Upper lobe of left lung (tissue), 6 donors: ENCODE measurements at regions not wholly inside any gene's neighbourhood (a gene's known extent, or its start where the extent isn't known, plus 50 kb on each side); places are given as distances from the start of the nearest gene placed in this dataset.

Experiments used
- ATAC-seq, 2 donors: fragments of 200-7000 bp; cut with Tn5 transposase; one replicate each; pipeline ENCODE4 v1.9.1; 2022; ENCODE audit warnings: mild to moderate bottlenecking in 2 of 2, moderate library complexity in 2 of 2; ENCODE audit not compliant: low FRiP score in 2 of 2
- DNase-seq, 2 donors: peaks; one replicate each; pipeline ENCODE4 v3.0.0-alpha.2; 2019 to 2020
- H3K27ac ChIP-seq, 4 donors: fragments of 200-600 bp; sonication (generic); one replicate each; pipeline ENCODE4 v1.5.1; 2016 to 2019
- H3K27me3 ChIP-seq, 4 donors: fragments of 200-600 bp; sonication (generic); one replicate each; pipeline ENCODE4 v1.5.1; 2017 to 2019
- H3K36me3 ChIP-seq, 4 donors: fragments of 200-600 bp; sonication (generic); one replicate each; pipeline ENCODE4 v1.5.1; 2016 to 2019
- H3K4me1 ChIP-seq, 4 donors: fragments of 200-600 bp; sonication (generic); one replicate each; pipeline ENCODE4 v1.5.1; 2018 to 2019
- H3K4me3 ChIP-seq, 4 donors: fragments of 200-600 bp; sonication (generic); one replicate each; pipeline ENCODE4 v1.5.1; 2017 to 2019; ENCODE audit warnings: mild to moderate bottlenecking in 2 of 4, moderate library complexity in 1 of 4
- H3K9me3 ChIP-seq, 4 donors: fragments of 200-600 bp; sonication (generic); one replicate each; pipeline ENCODE4 v1.5.1; 2018 to 2019
- CTCF ChIP-seq, 6 experiments: fragments of 450-650 bp in 4 of 6; fragments of 200-600 bp in 2 of 6; sonication (generic) in 2 of 6; IDR thresholded peaks; one replicate each; pipeline ENCODE4 v1.5.1; 2016 to 2019; ENCODE audit warnings: antibody characterized with exemption in 6 of 6
- EP300 ChIP-seq, 4 donors: sonication (generic); formaldehyde crosslinking; IDR thresholded peaks; one replicate each; pipeline ENCODE4 v1.5.1; 2017; ENCODE audit warnings: antibody characterized with exemption in 4 of 4, control low read depth in 2 of 4
- POLR2A ChIP-seq, 4 donors: fragments of 450-650 bp; IDR thresholded peaks; one replicate each; pipeline ENCODE4 v1.5.1; 2016 to 2017; ENCODE audit warnings: antibody characterized with exemption in 4 of 4, mild to moderate bottlenecking in 2 of 4
- POLR2AphosphoS5 ChIP-seq, 2 donors: sonication (generic); formaldehyde crosslinking; IDR thresholded peaks; one replicate each; pipeline ENCODE4 v1.5.1; 2017; ENCODE audit warnings: antibody characterized with exemption in 2 of 2
- WGBS, 2 donors: methylation state at CpG; one replicate each; pipeline ENCODE4 v1.1.5; 2017 to 2018; 5-methylcytosine and 5-hydroxymethylcytosine counted together
- donor health status: DM: no; HTN: no; CAD: no; lungs with moderate emphysema.
- donor health status: DM: no; HTN: yes; CAD: no; lungs with severe emphysema.

GRCh38 chr2:188077757-188078156, 213.9 kb upstream of the GULP1 start:
- Histone ChIP-seq H3K36me3 (no peaks in the 10 kb centered on the region), H3K9me3 (peaks cover 0 to 3% (median under 1%) of the 10 kb centered on the region in 4 donors), H3K4me1 (no peaks in the 10 kb centered on the region), H3K27me3 (no peaks in the 10 kb centered on the region), H3K27ac (no peak overlapping the region), H3K4me3 (no peak overlapping the region)
- ATAC-seq (no peak), DNase-seq (no peak)
- TF ChIP-seq EP300 (IDR thresholded peaks at IDR 0.05): no peak
- no peak for TF ChIP-seq POLR2AphosphoS5 (IDR thresholded peaks at IDR 0.05)
- TF ChIP-seq CTCF (IDR thresholded peaks at IDR 0.05): no peak
- TF ChIP-seq POLR2A (IDR thresholded peaks at IDR 0.05): no peak

- Histone ChIP-seq H3K27me3 (no peaks in the 10 kb centered on the region), H3K4me1 (no peaks in the 10 kb centered on the region), H3K27ac (no peak overlapping the region), H3K4me3 (no peak overlapping the region), H3K36me3 (no peaks in the 10 kb centered on the region), H3K9me3 (peaks cover 0 to 3% (median 0%) of the 10 kb centered on the region in 4 donors)
- TF ChIP-seq POLR2AphosphoS5 (IDR thresholded peaks at IDR 0.05): no peak
- no peak for TF ChIP-seq EP300 (IDR thresholded peaks at IDR 0.05)
- no peak for TF ChIP-seq CTCF (IDR thresholded peaks at IDR 0.05)
- no peak for TF ChIP-seq POLR2A (IDR thresholded peaks at IDR 0.05)
- ATAC-seq (no peak), DNase-seq (no peak)
- 62 to 95% methylated on average over 4 of the region's 4 CpGs for WGBS, 2 donors
Measured at GRCh38 chr2:188078534-188078933, 213.1 kb upstream of the GULP1 start.

- TF ChIP-seq EP300 (IDR thresholded peaks at IDR 0.05) (no peak), CTCF (IDR thresholded peaks at IDR 0.05) (no peak), POLR2AphosphoS5 (IDR thresholded peaks at IDR 0.05) (no peak)
- no peaks in the 10 kb centered on the region for H3K27me3 ChIP-seq
- no peak for DNase-seq
- ATAC-seq: no peak
- no peaks in the 10 kb centered on the region for H3K9me3 ChIP-seq
- no peak overlapping the region for H3K4me3 ChIP-seq
- WGBS, 2 donors: 44 to 50% methylated on average over 1 of the region's 1 CpG
- no peaks in the 10 kb centered on the region for H3K4me1 ChIP-seq
- H3K27ac ChIP-seq: no peak overlapping the region
- H3K36me3 ChIP-seq: no peaks in the 10 kb centered on the region
Measured at GRCh38 chr2:188079196-188079595, 212.5 kb upstream of the GULP1 start.

GRCh38 chr2:188085421-188085820, 206.3 kb upstream of the GULP1 start:
- H3K4me1 ChIP-seq: no peaks in the 10 kb centered on the region
- no peaks in the 10 kb centered on the region for H3K36me3 ChIP-seq
- TF ChIP-seq POLR2AphosphoS5 (IDR thresholded peaks at IDR 0.05) (no peak), POLR2A (IDR thresholded peaks at IDR 0.05) (no peak), EP300 (IDR thresholded peaks at IDR 0.05) (no peak), CTCF (IDR thresholded peaks at IDR 0.05) (no peak)
- DNase-seq (no peak), ATAC-seq (no peak)
- no peaks in the 10 kb centered on the region for H3K9me3 ChIP-seq
- H3K27ac ChIP-seq: no peak overlapping the region
- H3K27me3 ChIP-seq: no peaks in the 10 kb centered on the region
- no peak overlapping the region for H3K4me3 ChIP-seq
- WGBS, 2 donors: 66 to 68% methylated on average over 4 of the region's 4 CpGs

- no peak overlapping the region for H3K4me3 ChIP-seq
- H3K9me3 ChIP-seq: no peaks in the 10 kb centered on the region
- ATAC-seq: no peak
- no peak for DNase-seq
- no peaks in the 10 kb centered on the region for H3K4me1 ChIP-seq
- H3K36me3 ChIP-seq: no peaks in the 10 kb centered on the region
- no peaks in the 10 kb centered on the region for H3K27me3 ChIP-seq
- TF ChIP-seq POLR2AphosphoS5 (IDR thresholded peaks at IDR 0.05): no peak
- TF ChIP-seq EP300 (IDR thresholded peaks at IDR 0.05): no peak
- TF ChIP-seq POLR2A (IDR thresholded peaks at IDR 0.05): no peak
- TF ChIP-seq CTCF (IDR thresholded peaks at IDR 0.05): no peak
- H3K27ac ChIP-seq: no peak overlapping the region
- 63 to 71% methylated on average over 2 of the region's 2 CpGs for WGBS, 2 donors
Measured at GRCh38 chr2:188089901-188090300, 201.8 kb upstream of the GULP1 start.
